ENCODE measurements at regions not wholly inside any gene's neighbourhood (a gene's known extent, or its start where the extent isn't known, plus 50 kb on each side); places are given as distances from the start of the nearest gene placed in this dataset.

DNA sequence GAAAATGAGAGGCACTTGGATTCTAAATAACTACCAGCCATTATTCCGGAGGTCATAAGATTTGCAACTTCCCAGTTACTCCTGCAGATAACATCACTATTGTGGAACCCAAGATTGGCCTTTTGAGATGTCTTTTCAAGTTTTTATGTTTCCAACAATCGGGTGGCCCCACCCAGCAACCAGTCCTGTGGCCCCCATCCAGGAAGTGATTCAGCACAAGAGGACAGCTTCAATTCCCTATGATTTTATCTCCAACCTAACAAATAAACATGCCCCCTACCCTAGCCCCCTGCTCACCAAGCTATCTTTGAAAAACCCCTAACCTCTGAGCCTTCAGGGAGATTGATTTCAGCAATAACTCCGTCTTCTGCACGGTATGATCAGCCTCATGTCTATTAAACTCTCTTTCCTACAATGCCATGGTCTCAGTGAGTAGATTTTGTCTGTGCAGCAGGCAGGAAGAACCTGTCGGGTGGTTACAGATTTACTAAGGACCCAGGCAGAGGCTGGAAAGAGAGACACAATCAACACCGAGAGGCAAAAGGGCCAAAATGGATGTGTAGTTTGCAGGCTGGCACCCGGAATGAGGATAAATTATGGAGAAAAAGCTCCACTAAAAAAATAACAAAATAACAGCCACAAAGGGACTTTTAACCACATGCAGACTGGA, 83.9 kb upstream of the UNC5B start:
- TF ChIP-seq, protein P1, sequence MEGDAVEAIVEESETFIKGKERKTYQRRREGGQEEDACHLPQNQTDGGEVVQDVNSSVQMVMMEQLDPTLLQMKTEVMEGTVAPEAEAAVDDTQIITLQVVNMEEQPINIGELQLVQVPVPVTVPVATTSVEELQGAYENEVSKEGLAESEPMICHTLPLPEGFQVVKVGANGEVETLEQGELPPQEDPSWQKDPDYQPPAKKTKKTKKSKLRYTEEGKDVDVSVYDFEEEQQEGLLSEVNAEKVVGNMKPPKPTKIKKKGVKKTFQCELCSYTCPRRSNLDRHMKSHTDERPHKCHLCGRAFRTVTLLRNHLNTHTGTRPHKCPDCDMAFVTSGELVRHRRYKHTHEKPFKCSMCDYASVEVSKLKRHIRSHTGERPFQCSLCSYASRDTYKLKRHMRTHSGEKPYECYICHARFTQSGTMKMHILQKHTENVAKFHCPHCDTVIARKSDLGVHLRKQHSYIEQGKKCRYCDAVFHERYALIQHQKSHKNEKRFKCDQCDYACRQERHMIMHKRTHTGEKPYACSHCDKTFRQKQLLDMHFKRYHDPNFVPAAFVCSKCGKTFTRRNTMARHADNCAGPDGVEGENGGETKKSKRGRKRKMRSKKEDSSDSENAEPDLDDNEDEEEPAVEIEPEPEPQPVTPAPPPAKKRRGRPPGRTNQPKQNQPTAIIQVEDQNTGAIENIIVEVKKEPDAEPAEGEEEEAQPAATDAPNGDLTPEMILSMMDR (conservative IDR thresholded peaks at IDR 0.05): no peak
- TF ChIP-seq EZH2 (IDR thresholded peaks at IDR 0.05; ENCODE audit: low read depth): no peak
